CD4-positive, alpha-beta T cell (primary cell): ENCODE measurements at regions not wholly inside any gene's neighbourhood (a gene's known extent, or its start where the extent isn't known, plus 50 kb on each side); places are given as distances from the start of the nearest gene placed in this dataset.

Experiments
- ATAC-seq: fragments of 200-7000 bp; cut with Tn5 transposase; one replicate; pipeline ENCODE4 v1.10.0; 2022; ENCODE audit warnings: mild to moderate bottlenecking; ENCODE audit not compliant: poor library complexity
- CTCF ChIA-PET: fragments of 350-600 bp; sonication (Branson Sonifier 250); formaldehyde crosslinking; loops from one replicate; lab custom pipeline; 2021; ENCODE audit warnings: antibody characterized with exemption, inconsistent platforms; lab: Charles Lee
- POLR2A ChIA-PET: fragments of 350-600 bp; sonication (Branson Sonifier 250); formaldehyde crosslinking; loops from one replicate; lab custom pipeline; 2021; ENCODE audit warnings: antibody characterized with exemption, inconsistent platforms; lab: Charles Lee
- DNase-seq, 14 experiments: peaks; one replicate each; pipeline ENCODE4 v3.0.0-alpha.2; 2013 to 2020; ENCODE audit warnings: mixed read lengths in 2 of 14
- H3K27ac ChIP-seq, 2 donors: one replicate each; pipeline versions ENCODE4 v1.5.1 to v1.7.0; 2013; ENCODE audit warnings: low read length in 2 of 2, low read depth in 1 of 2, mild to moderate bottlenecking in 1 of 2
- H3K27me3 ChIP-seq, 2 experiments: 1 replicate in 1 of 2; 2 replicates in 1 of 2; pipeline versions ENCODE4 v1.6.1 to v1.7.0; 2013; ENCODE audit warnings: low read length in 2 of 2, control low read depth in 1 of 2, mild to moderate bottlenecking in 1 of 2, moderate library complexity in 1 of 2; ENCODE audit not compliant: insufficient read depth in 2 of 2, control insufficient read depth in 1 of 2
- H3K36me3 ChIP-seq: one replicate; pipeline ENCODE4 v1.6.1; 2013; ENCODE audit warnings: low read length, control low read depth; ENCODE audit not compliant: insufficient read depth
- H3K4me1 ChIP-seq: one replicate; pipeline ENCODE4 v1.6.1; 2013; ENCODE audit warnings: low read length, control low read depth; ENCODE audit not compliant: insufficient read depth
- H3K4me3 ChIP-seq: one replicate; pipeline ENCODE4 v1.5.1; 2013; ENCODE audit warnings: mild to moderate bottlenecking, low read length, moderate library complexity
- H3K9me3 ChIP-seq, 2 experiments: 1 replicate in 1 of 2; 2 replicates in 1 of 2; pipeline versions ENCODE4 v1.6.1 to v1.7.0; 2013; ENCODE audit warnings: low read length in 2 of 2, mild to moderate bottlenecking in 2 of 2, control low read depth in 1 of 2, moderate library complexity in 1 of 2; ENCODE audit not compliant: control insufficient read depth in 1 of 2, insufficient read depth in 1 of 2
- H3K27ac Mint-ChIP-seq: one replicate; pipeline ENCODE4 v1.8.0; 2020; ENCODE audit warnings: mixed read lengths
- H3K27me3 Mint-ChIP-seq: one replicate; pipeline ENCODE4 v1.8.0; 2021; ENCODE audit warnings: mixed read lengths
- H3K36me3 Mint-ChIP-seq: one replicate; pipeline ENCODE4 v1.8.0; 2021; ENCODE audit warnings: low read depth, mixed read lengths
- H3K4me1 Mint-ChIP-seq: one replicate; pipeline ENCODE4 v1.8.0; 2021; ENCODE audit warnings: low read depth, mixed read lengths
- H3K4me3 Mint-ChIP-seq: one replicate; pipeline ENCODE4 v1.8.0; 2020; ENCODE audit warnings: mild to moderate bottlenecking, mixed read lengths
- H3K9me3 Mint-ChIP-seq: one replicate; pipeline ENCODE4 v1.8.0; 2020; ENCODE audit warnings: mixed read lengths
- CTCF ChIP-seq: fragments of 200-600 bp; IDR thresholded peaks from one replicate; pipeline ENCODE4 v1.8.0; 2022; ENCODE audit warnings: antibody characterized with exemption, mild to moderate bottlenecking
- intact Hi-C, 2 experiments: fragments of 100-400 bp; cut with DNase I in 1 of 2; cut with micrococcal nuclease in 1 of 2; formaldehyde crosslinking; loops; one replicate each; pipeline versions ENCODE4 v1.15.1 to v1.9.0; 2023 to 2025; cut with DNase I, micrococcal nuclease

GRCh38 chr21:19609611-19610010 is 1206.0 kb upstream of the TMPRSS15 start:
- Mint-ChIP-seq H3K4me1 (no peaks in the 10 kb centered on the region), H3K4me3 (no peak overlapping the region), H3K36me3 (no peaks in the 10 kb centered on the region), H3K27me3 (no peaks in the 10 kb centered on the region), H3K9me3 (peaks cover 2% of the 10 kb centered on the region), H3K27ac (no peak overlapping the region)
- Histone ChIP-seq H3K36me3 (no peaks in the 10 kb centered on the region), H3K4me1 (no peaks in the 10 kb centered on the region), H3K27me3 (no peaks in the 10 kb centered on the region), H3K9me3 (no peaks in the 10 kb centered on the region), H3K27ac (no peak overlapping the region), H3K4me3 (no peak overlapping the region)
- intact Hi-C loops, result no loop called here
- TF ChIP-seq CTCF, result no peak
- DNase-seq (no peak), ATAC-seq (no peak)
- ChIA-PET CTCF (no interaction called here), POLR2A (no interaction called here)

DNA sequence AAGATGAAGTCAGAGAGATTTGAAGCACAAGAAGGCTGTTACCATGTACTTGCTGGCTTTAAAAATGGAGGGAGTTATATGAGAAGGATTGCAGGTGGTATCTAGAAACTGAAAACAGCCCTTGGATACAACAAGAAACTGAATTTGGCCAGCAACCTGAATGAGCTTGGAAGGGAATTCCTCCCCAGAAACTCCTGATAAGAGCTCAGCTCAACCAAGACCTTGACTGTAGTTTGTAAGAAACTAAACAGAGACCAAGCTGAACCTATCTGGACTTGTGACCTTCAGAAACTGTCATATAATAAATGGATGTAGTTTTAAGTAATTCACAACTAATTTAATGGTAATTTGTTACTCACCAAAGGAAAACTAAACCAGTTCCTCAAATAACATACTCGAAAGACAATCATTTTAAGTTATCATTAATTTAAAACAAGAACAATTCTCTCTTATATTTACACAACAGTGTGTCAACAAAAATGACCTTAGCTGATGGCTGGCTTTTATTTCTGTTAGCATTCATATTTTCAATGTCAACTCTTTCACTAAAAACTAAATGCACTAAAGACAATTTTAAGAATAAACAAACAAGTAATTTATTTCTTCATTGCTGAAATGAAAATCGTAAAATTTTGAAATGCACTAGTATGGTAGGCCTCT is 1218.4 kb upstream of the TMPRSS15 start:
- Histone ChIP-seq H3K27me3 (no peaks in the 10 kb centered on the region), H3K4me3 (no peak overlapping the region), H3K27ac (no peak overlapping the region), H3K4me1 (no peaks in the 10 kb centered on the region), H3K9me3 (peaks cover 0 to 4% of the 10 kb centered on the region in 2 experiments), H3K36me3 (no peaks in the 10 kb centered on the region)
- no peak overlapping the region for H3K4me3 Mint-ChIP-seq
- CTCF ChIA-PET, result no interaction called here
- intact Hi-C loops, result no loop called here
- peaks cover 16% of the 10 kb centered on the region for H3K9me3 Mint-ChIP-seq
- no peak for TF ChIP-seq CTCF
- no peaks in the 10 kb centered on the region for H3K36me3 Mint-ChIP-seq
- POLR2A ChIA-PET, result no interaction called here
- H3K27ac Mint-ChIP-seq, result no peak overlapping the region
- DNase-seq (no peak), ATAC-seq (no peak)
- no peaks in the 10 kb centered on the region for H3K27me3 Mint-ChIP-seq
- H3K4me1 Mint-ChIP-seq, result no peaks in the 10 kb centered on the region

DNA sequence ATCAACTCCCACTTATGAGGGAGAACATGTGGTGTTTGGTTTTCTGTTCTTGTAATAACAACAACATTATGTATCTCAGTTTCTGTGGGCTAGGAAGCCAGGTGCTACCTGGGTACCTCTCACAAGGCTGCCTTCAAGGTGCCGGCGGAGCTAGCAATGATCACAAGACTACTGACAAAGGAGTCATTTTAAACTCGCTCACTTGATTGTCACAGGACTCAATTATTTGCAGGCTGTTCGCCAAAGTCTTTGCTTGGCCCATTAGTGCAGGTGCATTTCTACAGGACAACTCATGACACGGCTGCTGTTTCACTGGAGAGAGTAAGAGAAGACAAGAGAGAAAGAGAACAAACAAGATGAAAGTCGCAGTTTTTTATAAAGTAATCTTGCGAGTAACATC is 1237.4 kb upstream of the TMPRSS15 start:
- Mint-ChIP-seq H3K4me3 (no peak overlapping the region), H3K27me3 (no peaks in the 10 kb centered on the region), H3K36me3 (no peaks in the 10 kb centered on the region), H3K9me3 (peaks cover 2% of the 10 kb centered on the region), H3K27ac (no peak overlapping the region), H3K4me1 (no peaks in the 10 kb centered on the region)
- Histone ChIP-seq H3K4me1 (no peaks in the 10 kb centered on the region), H3K27ac (no peak overlapping the region), H3K9me3 (no peaks in the 10 kb centered on the region), H3K36me3 (no peaks in the 10 kb centered on the region), H3K4me3 (no peak overlapping the region), H3K27me3 (no peaks in the 10 kb centered on the region)
- DNase-seq (no peak), ATAC-seq (no peak)
- ChIA-PET POLR2A (no interaction called here), CTCF (no interaction called here)
- intact Hi-C loops, result no loop called here
- no peak for TF ChIP-seq CTCF
